ENCODE measurements at regions not wholly inside any gene's neighbourhood (a gene's known extent, or its start where the extent isn't known, plus 50 kb on each side); places are given as distances from the start of the nearest gene placed in this dataset.

GRCh38 chrX:112164420-112164819 is 81.8 kb upstream of the TRPC5 start:
- Histone ChIP-seq H3K36me3 (ENCODE audit: control insufficient read depth, insufficient read depth, low read length) (no peaks in the 10 kb centered on the region), H4K20me1 (ENCODE audit: control insufficient read depth, extremely low read depth, insufficient read depth, low read length) (no peaks in the 10 kb centered on the region), H3K4me3 (replicated peaks in 1 of 4; ENCODE audit: control extremely low read depth in 1 of 4, insufficient read depth in 1 of 4, low read depth in 3 of 4, low read length in 4 of 4) (no peak overlapping the region), H3K9me3 (ENCODE audit: control insufficient read depth, insufficient read depth, low read depth, low read length) (no peaks in the 10 kb centered on the region), H3K27ac (ENCODE audit: insufficient read depth, low read length) (no peak overlapping the region), H3K27me3 (ENCODE audit: control insufficient read depth, insufficient read depth, low read length) (no peaks in the 10 kb centered on the region), H3K4me2 (ENCODE audit: extremely low read depth, insufficient read depth, low read length) (no peak overlapping the region), H2AFZ (ENCODE audit: low read length) (no peak overlapping the region), H3K4me1 (ENCODE audit: control insufficient read depth, extremely low read depth, insufficient read depth, low read length) (no peaks in the 10 kb centered on the region), H3K79me2 (ENCODE audit: control insufficient read depth, insufficient read depth, low read length) (no peaks in the 10 kb centered on the region), H3K9ac (ENCODE audit: insufficient read depth, low read length) (no peak overlapping the region)
- DNase-seq (ENCODE audit: low read depth in 2 of 2), result no peak
- TF ChIP-seq EZH2 (IDR thresholded peaks at IDR 0.05; ENCODE audit: low read length, missing control alignments) (no peak), CTCF (conservative IDR thresholded peaks at IDR 0.05 in 1 of 2, IDR thresholded peaks at IDR 0.05 in 1 of 2; ENCODE audit: low read depth in 1 of 2, low read length in 2 of 2) (no peak)

GRCh38 chrX:112163906-112164305 is 81.3 kb upstream of the TRPC5 start:
- Histone ChIP-seq H4K20me1 (ENCODE audit: control insufficient read depth, extremely low read depth, insufficient read depth, low read length) (no peaks in the 10 kb centered on the region), H3K9ac (ENCODE audit: insufficient read depth, low read length) (no peak overlapping the region), H3K79me2 (ENCODE audit: control insufficient read depth, insufficient read depth, low read length) (no peaks in the 10 kb centered on the region), H3K27ac (ENCODE audit: insufficient read depth, low read length) (no peak overlapping the region), H3K4me2 (ENCODE audit: extremely low read depth, insufficient read depth, low read length) (no peak overlapping the region), H3K4me3 (replicated peaks in 1 of 4; ENCODE audit: control extremely low read depth in 1 of 4, insufficient read depth in 1 of 4, low read depth in 3 of 4, low read length in 4 of 4) (no peak overlapping the region), H3K36me3 (ENCODE audit: control insufficient read depth, insufficient read depth, low read length) (no peaks in the 10 kb centered on the region), H3K27me3 (ENCODE audit: control insufficient read depth, insufficient read depth, low read length) (no peaks in the 10 kb centered on the region), H3K4me1 (ENCODE audit: control insufficient read depth, extremely low read depth, insufficient read depth, low read length) (no peaks in the 10 kb centered on the region), H2AFZ (ENCODE audit: low read length) (no peak overlapping the region), H3K9me3 (ENCODE audit: control insufficient read depth, insufficient read depth, low read depth, low read length) (no peaks in the 10 kb centered on the region)
- DNase-seq (ENCODE audit: low read depth in 2 of 2), result peak in 1 of 2 donors; percentile 60
- TF ChIP-seq EZH2 (IDR thresholded peaks at IDR 0.05; ENCODE audit: low read length, missing control alignments) (no peak), CTCF (conservative IDR thresholded peaks at IDR 0.05 in 1 of 2, IDR thresholded peaks at IDR 0.05 in 1 of 2; ENCODE audit: low read depth in 1 of 2, low read length in 2 of 2) (no peak)

- DNase-seq (ENCODE audit: low read depth in 2 of 2), result no peak
- Histone ChIP-seq H2AFZ (ENCODE audit: low read length) (no peak overlapping the region), H3K36me3 (ENCODE audit: control insufficient read depth, insufficient read depth, low read length) (no peaks in the 10 kb centered on the region), H3K4me2 (ENCODE audit: extremely low read depth, insufficient read depth, low read length) (no peak overlapping the region), H3K4me1 (ENCODE audit: control insufficient read depth, extremely low read depth, insufficient read depth, low read length) (no peaks in the 10 kb centered on the region), H3K4me3 (replicated peaks in 1 of 4; ENCODE audit: control extremely low read depth in 1 of 4, insufficient read depth in 1 of 4, low read depth in 3 of 4, low read length in 4 of 4) (no peak overlapping the region), H4K20me1 (ENCODE audit: control insufficient read depth, extremely low read depth, insufficient read depth, low read length) (no peaks in the 10 kb centered on the region), H3K9me3 (ENCODE audit: control insufficient read depth, insufficient read depth, low read depth, low read length) (no peaks in the 10 kb centered on the region), H3K79me2 (ENCODE audit: control insufficient read depth, insufficient read depth, low read length) (no peaks in the 10 kb centered on the region), H3K9ac (ENCODE audit: insufficient read depth, low read length) (no peak overlapping the region), H3K27me3 (ENCODE audit: control insufficient read depth, insufficient read depth, low read length) (no peaks in the 10 kb centered on the region), H3K27ac (ENCODE audit: insufficient read depth, low read length) (no peak overlapping the region)
- TF ChIP-seq CTCF (conservative IDR thresholded peaks at IDR 0.05 in 1 of 2, IDR thresholded peaks at IDR 0.05 in 1 of 2; ENCODE audit: low read depth in 1 of 2, low read length in 2 of 2) (no peak), EZH2 (IDR thresholded peaks at IDR 0.05; ENCODE audit: low read length, missing control alignments) (no peak)
Measured at GRCh38 chrX:112148397-112148796, 65.8 kb upstream of the TRPC5 start.

Data from fibroblast of lung (primary cell).